ENCODE measurements at regions not wholly inside any gene's neighbourhood (a gene's known extent, or its start where the extent isn't known, plus 50 kb on each side); places are given as distances from the start of the nearest gene placed in this dataset.

GRCh38 chr17:55624772-55625433, 97.8 kb downstream of the TMEM100 start:
- POLR2A ChIA-PET, result no interaction called here
- H3K4me3 ChIP-seq (ENCODE audit: low read depth, low read length), result no peak overlapping the region
- CTCF ChIA-PET, result interaction anchor here (0.5 to 1.9 kb wide), 5 partner anchors 11 to 269 kb away, joined by 3 to 8 read pairs (median 4); no protein-coding TSS in a partner anchor

GRCh38 chr17:55622547-55622946, 100.1 kb downstream of the TMEM100 start:
- H3K36me3 ChIP-seq (ENCODE audit: control insufficient read depth in 2 of 2, insufficient read depth in 1 of 2, low read length in 2 of 2), result no peaks in the 10 kb centered on the region
- TF ChIP-seq TCF7L2 (IDR thresholded peaks at IDR 0.05; ENCODE audit: borderline replicate concordance, low read depth, low read length) (no peak), ZBTB17 (tag by site-specific recombination; IDR thresholded peaks at IDR 0.05) (0 out of 2 replicates have a peak, but pooled peaks have one; percentile 25)
- H3K4me3 ChIP-seq (ENCODE audit: low read depth, low read length), result no peak overlapping the region
- H3K9me3 ChIP-seq (ENCODE audit: control insufficient read depth, insufficient read depth, low read depth, low read length), result no peaks in the 10 kb centered on the region
- ChIA-PET POLR2A (no interaction called here), CTCF (interaction anchor here (1.0 to 1.9 kb wide), 2 partner anchors 21 to 96 kb away, joined by 4 to 8 read pairs; no protein-coding TSS in a partner anchor)
- H3K27ac ChIP-seq (ENCODE audit: extremely low read depth, low read depth, low read length), result no peak overlapping the region
- H3K4me1 ChIP-seq (ENCODE audit: control insufficient read depth, insufficient read depth, low read length), result no peaks in the 10 kb centered on the region

More at GRCh38 chr17:55624772-55625433, 97.8 kb downstream of the TMEM100 start:
- no peak overlapping the region for H3K27ac ChIP-seq (ENCODE audit: extremely low read depth, low read depth, low read length)
- no peaks in the 10 kb centered on the region for H3K36me3 ChIP-seq (ENCODE audit: control insufficient read depth in 2 of 2, insufficient read depth in 1 of 2, low read length in 2 of 2)
- H3K4me1 ChIP-seq (ENCODE audit: control insufficient read depth, insufficient read depth, low read length), result no peaks in the 10 kb centered on the region
- H3K9me3 ChIP-seq (ENCODE audit: control insufficient read depth, insufficient read depth, low read depth, low read length), result no peaks in the 10 kb centered on the region
- TF ChIP-seq ZNF292 (tag by site-specific recombination; IDR thresholded peaks at IDR 0.05; ENCODE audit: borderline replicate concordance, low read depth) (no peak), ZBTB1 (tag by site-specific recombination; IDR thresholded peaks at IDR 0.05) (no peak), ZNF791 (tag by site-specific recombination; IDR thresholded peaks at IDR 0.05) (no peak), ZNF391 (tag by site-specific recombination; IDR thresholded peaks at IDR 0.05; ENCODE audit: borderline replicate concordance, low read depth) (no peak), ZNF148 (tag by site-specific recombination; IDR thresholded peaks at IDR 0.05; ENCODE audit: borderline replicate concordance) (no peak), FEZF1 (tag by site-specific recombination; IDR thresholded peaks at IDR 0.05) (no peak), ZBTB48 (tag by site-specific recombination; IDR thresholded peaks at IDR 0.05) (no peak), ZBTB10 (tag by site-specific recombination; IDR thresholded peaks at IDR 0.05) (no peak), ZNF621 (tag by site-specific recombination; IDR thresholded peaks at IDR 0.05) (no peak), BCL11B (tag by site-specific recombination; IDR thresholded peaks at IDR 0.05; ENCODE audit: low read depth) (no peak), HOXD13 (CRISPR knock-in tag; IDR thresholded peaks at IDR 0.05; ENCODE audit: borderline replicate concordance) (no peak), ZXDB (tag by site-specific recombination; IDR thresholded peaks at IDR 0.05) (no peak), ZNF561 (tag by site-specific recombination; IDR thresholded peaks at IDR 0.05; ENCODE audit: borderline replicate concordance) (no peak), ZNF423 (tag by site-specific recombination; IDR thresholded peaks at IDR 0.05) (no peak), BCL11A (tag by site-specific recombination; IDR thresholded peaks at IDR 0.05; ENCODE audit: low read depth) (no peak), SP3 (tag by site-specific recombination; IDR thresholded peaks at IDR 0.05) (no peak)

All from HEK293 (cell line).